Glutamatergic neuron (in vitro differentiated cells): ENCODE measurements at regions not wholly inside any gene's neighbourhood (a gene's known extent, or its start where the extent isn't known, plus 50 kb on each side); places are given as distances from the start of the nearest gene placed in this dataset.

Experiments used
- DNase-seq: peaks from one replicate; pipeline ENCODE4 v3.0.0; 2022
- H3K27ac Mint-ChIP-seq: one replicate; pipeline ENCODE4 v1.8.0; 2020; ENCODE audit warnings: mild to moderate bottlenecking, mixed read lengths, inconsistent platforms; ENCODE audit not compliant: unreplicated experiment
- H3K27me3 Mint-ChIP-seq: one replicate; pipeline ENCODE4 v1.8.0; 2020; ENCODE audit warnings: mild to moderate bottlenecking, moderate library complexity, mixed read lengths, inconsistent platforms; ENCODE audit not compliant: unreplicated experiment
- H3K36me3 Mint-ChIP-seq: one replicate; pipeline ENCODE4 v1.8.0; 2020; ENCODE audit warnings: mild to moderate bottlenecking, mixed read lengths, inconsistent platforms; ENCODE audit not compliant: unreplicated experiment
- H3K4me1 Mint-ChIP-seq: one replicate; pipeline ENCODE4 v1.8.0; 2020; ENCODE audit warnings: mild to moderate bottlenecking, low read depth, mixed read lengths, inconsistent platforms; ENCODE audit not compliant: unreplicated experiment
- H3K4me3 Mint-ChIP-seq: one replicate; pipeline ENCODE4 v1.8.0; 2020; ENCODE audit warnings: mild to moderate bottlenecking, mixed read lengths, inconsistent platforms; ENCODE audit not compliant: unreplicated experiment
- H3K9me3 Mint-ChIP-seq: one replicate; pipeline ENCODE4 v1.8.0; 2020; ENCODE audit warnings: mild to moderate bottlenecking, moderate library complexity, mixed read lengths, inconsistent platforms; ENCODE audit not compliant: unreplicated experiment
- TF ChIP-seq, protein P1 (sequence below): fragments of 200-600 bp; sonication (generic); IDR thresholded peaks from one replicate; pipeline ENCODE4 v1.5.0; 2021; ENCODE audit not compliant: partially characterized antibody, unreplicated experiment

DNA sequence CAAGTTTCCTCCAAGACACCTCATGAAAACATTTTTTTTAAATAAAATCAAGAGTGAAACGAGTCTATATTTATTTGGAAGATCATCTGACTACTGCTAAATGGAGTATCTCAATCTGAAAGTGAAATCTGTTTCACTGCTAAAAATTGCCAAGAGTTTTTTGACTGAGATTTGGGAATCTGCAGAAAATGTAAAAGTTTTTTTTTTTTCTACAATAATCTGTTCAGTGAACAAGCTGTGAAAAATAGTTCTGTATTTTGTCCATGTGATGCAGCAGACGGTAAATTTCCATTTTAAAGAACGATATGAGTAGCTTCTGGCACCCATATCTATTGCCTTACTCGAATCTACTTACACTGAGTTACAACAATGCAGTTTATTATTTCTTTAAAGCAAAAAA is 519.7 kb downstream of the PLCL1 start:
- no peaks in the 10 kb centered on the region for H3K27me3 Mint-ChIP-seq
- H3K4me3 Mint-ChIP-seq: no peak overlapping the region
- H3K4me1 Mint-ChIP-seq: no peaks in the 10 kb centered on the region
- DNase-seq: no peak
- H3K27ac Mint-ChIP-seq: no peak overlapping the region
- H3K36me3 Mint-ChIP-seq: no peaks in the 10 kb centered on the region
- TF ChIP-seq, protein P1, sequence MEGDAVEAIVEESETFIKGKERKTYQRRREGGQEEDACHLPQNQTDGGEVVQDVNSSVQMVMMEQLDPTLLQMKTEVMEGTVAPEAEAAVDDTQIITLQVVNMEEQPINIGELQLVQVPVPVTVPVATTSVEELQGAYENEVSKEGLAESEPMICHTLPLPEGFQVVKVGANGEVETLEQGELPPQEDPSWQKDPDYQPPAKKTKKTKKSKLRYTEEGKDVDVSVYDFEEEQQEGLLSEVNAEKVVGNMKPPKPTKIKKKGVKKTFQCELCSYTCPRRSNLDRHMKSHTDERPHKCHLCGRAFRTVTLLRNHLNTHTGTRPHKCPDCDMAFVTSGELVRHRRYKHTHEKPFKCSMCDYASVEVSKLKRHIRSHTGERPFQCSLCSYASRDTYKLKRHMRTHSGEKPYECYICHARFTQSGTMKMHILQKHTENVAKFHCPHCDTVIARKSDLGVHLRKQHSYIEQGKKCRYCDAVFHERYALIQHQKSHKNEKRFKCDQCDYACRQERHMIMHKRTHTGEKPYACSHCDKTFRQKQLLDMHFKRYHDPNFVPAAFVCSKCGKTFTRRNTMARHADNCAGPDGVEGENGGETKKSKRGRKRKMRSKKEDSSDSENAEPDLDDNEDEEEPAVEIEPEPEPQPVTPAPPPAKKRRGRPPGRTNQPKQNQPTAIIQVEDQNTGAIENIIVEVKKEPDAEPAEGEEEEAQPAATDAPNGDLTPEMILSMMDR: no peak
- H3K9me3 Mint-ChIP-seq: no peaks in the 10 kb centered on the region

DNA sequence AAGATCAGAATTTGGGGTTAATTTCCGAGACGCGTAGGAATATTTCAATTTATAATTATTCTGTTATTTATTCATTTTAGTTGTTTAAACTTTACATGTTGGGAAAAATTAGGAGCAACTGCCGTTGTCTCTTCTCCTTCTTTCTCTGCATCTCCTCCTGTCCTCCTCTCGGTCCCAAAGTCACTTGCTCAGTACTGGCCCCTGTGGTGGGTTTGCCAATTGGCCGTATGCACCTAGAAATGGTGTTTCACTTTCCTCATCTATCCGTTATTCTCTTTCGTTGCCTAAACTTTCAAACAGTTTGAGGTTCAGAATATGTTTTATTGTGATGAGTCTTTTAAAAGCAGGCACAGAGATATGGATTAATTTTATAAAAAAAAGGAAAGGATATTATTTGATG is 517.9 kb downstream of the PLCL1 start:
- Mint-ChIP-seq H3K4me1 (peaks cover 2% of the 10 kb centered on the region), H3K36me3 (no peaks in the 10 kb centered on the region), H3K4me3 (no peak overlapping the region), H3K27ac (no peak overlapping the region), H3K27me3 (no peaks in the 10 kb centered on the region), H3K9me3 (no peaks in the 10 kb centered on the region)
- DNase-seq: peak; percentile 35
- TF ChIP-seq, protein P1: peak; percentile 37

DNA sequence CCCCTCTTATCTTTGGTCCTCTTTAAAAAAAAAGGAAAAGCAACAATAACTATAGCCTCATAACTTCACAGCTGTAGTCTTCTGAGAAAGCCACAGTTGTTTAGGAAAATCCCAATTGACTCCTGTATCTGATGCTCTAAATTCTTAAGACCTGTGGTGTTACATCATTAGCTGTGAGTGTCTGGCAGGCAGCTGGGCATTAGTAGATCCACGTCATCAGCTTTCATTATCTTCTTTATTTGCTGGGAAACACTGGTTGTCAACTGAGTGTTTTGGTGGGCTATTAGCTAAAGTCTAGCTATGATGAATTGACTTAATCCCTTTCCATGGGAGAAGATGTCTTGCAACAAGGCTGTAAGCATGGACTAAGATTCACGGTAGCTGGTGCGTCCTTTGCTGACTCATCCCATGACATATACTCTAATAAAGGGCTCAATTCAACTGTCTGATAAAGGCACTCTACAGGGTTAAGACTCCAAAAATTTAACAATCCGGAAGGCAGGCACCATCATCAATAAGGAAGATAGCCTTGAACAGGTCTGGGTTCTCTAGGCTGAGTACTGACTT is 517.2 kb downstream of the PLCL1 start:
- Mint-ChIP-seq H3K36me3 (no peaks in the 10 kb centered on the region), H3K4me1 (peaks cover 9% of the 10 kb centered on the region), H3K27me3 (no peaks in the 10 kb centered on the region), H3K4me3 (no peak overlapping the region), H3K27ac (no peak overlapping the region), H3K9me3 (no peaks in the 10 kb centered on the region)
- no peak for DNase-seq
- TF ChIP-seq, protein P1: no peak

DNA sequence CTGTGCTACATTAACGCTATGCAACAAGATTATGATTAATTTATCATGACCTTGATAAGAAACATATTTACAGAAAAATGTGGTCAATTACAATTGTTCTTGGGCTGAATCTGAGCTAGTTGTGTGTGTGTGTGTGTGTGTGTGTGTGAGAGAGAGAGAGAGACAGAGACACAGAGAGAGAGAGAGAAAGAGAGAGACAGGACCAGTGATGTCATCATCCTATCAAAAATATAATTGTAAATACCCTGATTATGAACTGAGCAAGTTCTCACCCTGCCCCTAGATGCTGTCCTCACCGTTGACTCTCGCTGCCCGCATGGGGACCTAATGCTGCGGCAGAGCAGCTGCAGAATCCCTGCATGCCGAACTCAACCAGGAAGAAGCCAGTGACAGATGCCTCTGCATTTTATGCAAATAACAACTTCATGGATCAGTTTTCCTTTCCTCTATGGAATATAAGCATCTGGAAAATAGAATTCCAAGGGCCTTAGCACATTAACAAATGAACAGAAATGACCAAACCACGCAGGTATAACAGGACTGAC is 512.5 kb downstream of the PLCL1 start:
- TF ChIP-seq, protein P1: no peak
- Mint-ChIP-seq H3K4me1 (peaks cover 11% of the 10 kb centered on the region), H3K27ac (peak overlapping the region; percentile 48), H3K9me3 (no peaks in the 10 kb centered on the region), H3K4me3 (peak overlapping the region; percentile 1), H3K27me3 (peaks cover 2% of the 10 kb centered on the region), H3K36me3 (no peaks in the 10 kb centered on the region)
- DNase-seq: peak; percentile 45

DNA sequence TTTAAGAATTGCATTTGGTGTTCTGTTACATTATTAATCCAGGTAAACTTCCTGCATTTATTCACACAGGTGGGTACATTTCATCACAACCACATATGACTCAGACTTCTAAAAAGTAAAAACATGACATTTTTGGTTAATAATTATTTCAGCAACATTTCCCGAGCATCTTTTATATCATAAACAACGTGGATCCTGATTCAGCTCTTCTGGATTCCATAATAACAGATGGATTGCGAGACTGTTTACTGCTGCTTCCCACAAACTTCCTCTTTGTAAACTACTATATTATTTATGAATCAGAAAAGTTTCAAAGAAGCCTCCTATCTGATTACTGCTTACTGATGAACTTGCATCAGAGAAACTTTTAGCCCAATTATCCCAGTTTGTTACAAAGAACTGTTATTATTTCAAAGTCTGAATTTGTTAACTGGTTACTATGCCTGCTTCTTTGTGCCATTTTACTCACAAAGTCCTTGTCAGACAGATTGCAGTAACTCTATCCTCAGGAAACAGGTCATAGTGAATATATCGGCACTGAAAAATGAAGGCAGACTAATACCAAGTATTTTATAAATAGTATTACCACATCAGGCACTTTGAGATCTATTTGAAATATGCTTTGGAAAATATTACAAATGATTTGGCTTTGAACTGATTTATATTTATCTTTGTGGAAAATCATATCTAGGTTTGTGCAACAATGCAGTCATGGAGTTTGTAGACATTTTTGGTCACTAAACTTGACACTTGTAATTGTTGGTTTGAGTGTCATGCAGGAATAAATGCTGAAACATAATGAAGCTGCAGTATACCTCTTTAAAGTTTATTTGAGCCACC is 511.6 kb downstream of the PLCL1 start:
- peaks cover 2% of the 10 kb centered on the region for H3K27me3 Mint-ChIP-seq
- TF ChIP-seq, protein P1: no peak
- H3K9me3 Mint-ChIP-seq: no peaks in the 10 kb centered on the region
- H3K4me1 Mint-ChIP-seq: peaks cover 11% of the 10 kb centered on the region
- H3K36me3 Mint-ChIP-seq: no peaks in the 10 kb centered on the region
- H3K4me3 Mint-ChIP-seq: no peak overlapping the region
- no peak overlapping the region for H3K27ac Mint-ChIP-seq
- DNase-seq: no peak
